HCEC 1CT (cell line): ENCODE measurements at regions not wholly inside any gene's neighbourhood (a gene's known extent, or its start where the extent isn't known, plus 50 kb on each side); places are given as distances from the start of the nearest gene placed in this dataset.

Experiments used
- DNase-seq: peaks from one replicate; pipeline ENCODE4 v3.0.0-alpha.2; 2017

- no peak for DNase-seq
These were observed 240.1 kb upstream of the PHYHIPL start for GRCh38 chr10:58936364-58936763.

- no peak for DNase-seq
These were observed 239.0 kb upstream of the PHYHIPL start for GRCh38 chr10:58937423-58937822.

- no peak for DNase-seq
These were observed 233.7 kb upstream of the PHYHIPL start for GRCh38 chr10:58942724-58943123.

- DNase-seq = peak; percentile 73
These were observed 233.1 kb upstream of the PHYHIPL start for GRCh38 chr10:58943256-58943890.

- no peak for DNase-seq
These were observed 232.5 kb upstream of the PHYHIPL start for GRCh38 chr10:58943960-58944359.

- no peak for DNase-seq
These were observed 228.1 kb upstream of the PHYHIPL start for GRCh38 chr10:58948303-58948702.

GRCh38 chr10:58950618-58951017 is 225.8 kb upstream of the PHYHIPL start:
- peak; percentile 53 for DNase-seq

- no peak for DNase-seq
These were observed 225.4 kb upstream of the PHYHIPL start for GRCh38 chr10:58951087-58951486.

GRCh38 chr10:58951746-58952145 is 224.7 kb upstream of the PHYHIPL start:
- no peak for DNase-seq

- DNase-seq = no peak
These were observed 224.3 kb upstream of the PHYHIPL start for GRCh38 chr10:58952162-58952601.

GRCh38 chr10:58952747-58953466 is 223.5 kb upstream of the PHYHIPL start:
- peak; percentile 40 for DNase-seq

- DNase-seq = no peak
These were observed 222.3 kb upstream of the PHYHIPL start for GRCh38 chr10:58954178-58954577.

- DNase-seq = no peak
These were observed 220.8 kb upstream of the PHYHIPL start for GRCh38 chr10:58955615-58956014.

- peak; percentile 30 for DNase-seq
These were observed 219.5 kb upstream of the PHYHIPL start for GRCh38 chr10:58956926-58957325.

- DNase-seq = no peak
These were observed 218.9 kb upstream of the PHYHIPL start for GRCh38 chr10:58957517-58957916.

GRCh38 chr10:58963101-58963534 is 213.3 kb upstream of the PHYHIPL start:
- no peak for DNase-seq

GRCh38 chr10:58963723-58964124 is 212.7 kb upstream of the PHYHIPL start:
- DNase-seq = no peak

- no peak for DNase-seq
These were observed 210.6 kb upstream of the PHYHIPL start for GRCh38 chr10:58965855-58966254.

- no peak for DNase-seq
These were observed 208.7 kb upstream of the PHYHIPL start for GRCh38 chr10:58967551-58968388.

GRCh38 chr10:58968389-58968755 is 208.1 kb upstream of the PHYHIPL start:
- DNase-seq = no peak

- no peak for DNase-seq
These were observed 206.9 kb upstream of the PHYHIPL start for GRCh38 chr10:58969576-58969975.

- no peak for DNase-seq
These were observed 206.1 kb upstream of the PHYHIPL start for GRCh38 chr10:58970160-58970915.

GRCh38 chr10:58971211-58971610 is 205.2 kb upstream of the PHYHIPL start:
- no peak for DNase-seq
